SK-N-SH (cell line): ENCODE measurements at regions not wholly inside any gene's neighbourhood (a gene's known extent, or its start where the extent isn't known, plus 50 kb on each side); places are given as distances from the start of the nearest gene placed in this dataset.

Experiments used
- CTCF ChIA-PET: fragments of 300-600, 350-600 bp; formaldehyde crosslinking; extraction: SDS; loops from one replicate; lab custom pipeline; 2021; lab: Yijun Ruan, JAX
- POLR2A ChIA-PET: fragments of 350-600 bp; sonication (Branson Sonifier 250); formaldehyde crosslinking; extraction: SDS; loops from one replicate; lab custom pipeline; 2020; ENCODE audit warnings: antibody characterized with exemption, inconsistent platforms; lab: Yijun Ruan, JAX
- DNase-seq: peaks from one replicate; pipeline ENCODE4 v3.0.0; 2012
- H2AFZ ChIP-seq: fragments of 200-600 bp; sonication (generic); 2 replicates; pipeline ENCODE4 v1.8.1; 2016; ENCODE audit warnings: antibody characterized with exemption, mild to moderate bottlenecking, low read depth
- H3F3A ChIP-seq: fragments of 200-600 bp; sonication (generic); replicated peaks from 2 replicates; pipeline ENCODE3; 2016; ENCODE audit warnings: antibody characterized with exemption, mild to moderate bottlenecking; ENCODE audit not compliant: insufficient read depth
- H3K27ac ChIP-seq, 2 experiments: fragments of 200-500 bp in 1 of 2; fragments of 200-600 bp in 1 of 2; sonication (Bioruptor generic) in 1 of 2; sonication (generic), shearing (Covaris generic) in 1 of 2; 2 replicates each; pipeline versions ENCODE4 v1.5.1 to v1.6.1; 2014 to 2016; ENCODE audit warnings: low read depth in 2 of 2, inconsistent platforms in 1 of 2, low read length in 1 of 2, mild to moderate bottlenecking in 1 of 2, mixed read lengths in 1 of 2
- H3K27me3 ChIP-seq: fragments of 200-600 bp; sonication (generic), shearing (Covaris generic); 2 replicates; pipeline ENCODE4 v1.6.1; 2016; ENCODE audit warnings: mixed run types; ENCODE audit not compliant: insufficient read depth
- H3K36me3 ChIP-seq, 2 experiments: fragments of 200-500 bp in 1 of 2; fragments of 200-600 bp in 1 of 2; sonication (Bioruptor generic) in 1 of 2; sonication (generic) in 1 of 2; replicated peaks in 1 of 2; 2 replicates each; pipeline versions ENCODE3 to v1.5.1; 2014 to 2016; ENCODE audit warnings: low read length in 1 of 2, mild to moderate bottlenecking in 1 of 2; ENCODE audit not compliant: insufficient read depth in 2 of 2, control insufficient read depth in 1 of 2
- H3K4me1 ChIP-seq, 2 experiments: fragments of 200-500 bp in 1 of 2; fragments of 200-600 bp in 1 of 2; sonication (Bioruptor generic) in 1 of 2; sonication (generic), shearing (Covaris generic) in 1 of 2; 2 replicates each; pipeline versions ENCODE4 v1.5.1 to v1.6.1; 2014 to 2016; ENCODE audit warnings: low read depth in 1 of 2, low read length in 1 of 2, mixed run types in 1 of 2; ENCODE audit not compliant: insufficient read depth in 2 of 2, control insufficient read depth in 1 of 2
- H3K4me2 ChIP-seq: fragments of 200-600 bp; sonication (generic), shearing (Covaris generic); 2 replicates; pipeline ENCODE4 v1.6.1; 2017; ENCODE audit warnings: mixed run types
- H3K4me3 ChIP-seq, 2 experiments: fragments of 200-500 bp in 1 of 2; fragments of 200-600 bp in 1 of 2; sonication (Bioruptor generic) in 1 of 2; sonication (generic), shearing (Covaris generic) in 1 of 2; 2 replicates each; pipeline versions ENCODE4 v1.5.1 to v1.8.1; 2014 to 2016; ENCODE audit warnings: low read depth in 2 of 2, inconsistent platforms in 1 of 2, low read length in 1 of 2, mild to moderate bottlenecking in 1 of 2, mixed read lengths in 1 of 2, moderate library complexity in 1 of 2
- H3K79me2 ChIP-seq: fragments of 200-600 bp; sonication (generic); 2 replicates; pipeline ENCODE4 v1.8.1; 2017; ENCODE audit warnings: mild to moderate bottlenecking; ENCODE audit not compliant: insufficient read depth
- H3K9ac ChIP-seq: fragments of 200-600 bp; sonication (generic); 2 replicates; pipeline ENCODE4 v1.6.1; 2017; ENCODE audit warnings: mixed run types
- H3K9me2 ChIP-seq: fragments of 200-600 bp; sonication (generic); 2 replicates; pipeline ENCODE4 v1.6.1; 2017; ENCODE audit warnings: mixed run types
- H3K9me3 ChIP-seq: fragments of 200-600 bp; sonication (generic); 2 replicates; pipeline ENCODE4 v1.6.1; 2017; ENCODE audit warnings: mixed run types, mild to moderate bottlenecking, moderate library complexity
- H4K20me1 ChIP-seq: fragments of 200-600 bp; sonication (generic); 2 replicates; pipeline ENCODE4 v1.6.1; 2017; ENCODE audit warnings: mild to moderate bottlenecking, mixed run types; ENCODE audit not compliant: insufficient read depth
- CHD2 ChIP-seq: fragments of 150-350 bp; IDR thresholded peaks from 2 replicates; pipeline ENCODE4 v1.6.1; 2018; ENCODE audit warnings: low read length; ENCODE audit not compliant: partially characterized antibody
- CTCF ChIP-seq: fragments of 200-600 bp; sonication (generic); IDR thresholded peaks from 2 replicates; pipeline ENCODE4 v1.6.1; 2017; ENCODE audit warnings: antibody characterized with exemption, mild to moderate bottlenecking, moderate library complexity
- FOSL2 ChIP-seq: IDR thresholded peaks from 2 replicates; pipeline ENCODE4 v1.4.0; 2012; ENCODE audit warnings: low read depth, mild to moderate bottlenecking, moderate library complexity, borderline replicate concordance
- GATA2 ChIP-seq: sonication (generic); formaldehyde crosslinking; IDR thresholded peaks from 2 replicates; pipeline ENCODE4 v1.5.0; 2020; ENCODE audit warnings: mild to moderate bottlenecking, missing genetic modification reagents
- MAX ChIP-seq: IDR thresholded peaks from 2 replicates; pipeline ENCODE4 v1.4.0; 2012; ENCODE audit warnings: low read depth
- MEF2A ChIP-seq: IDR thresholded peaks from 2 replicates; pipeline ENCODE4 v1.4.0; 2012; ENCODE audit warnings: low read depth, borderline replicate concordance
- MXI1 ChIP-seq: IDR thresholded peaks from 2 replicates; pipeline ENCODE4 v1.6.1; 2012; ENCODE audit warnings: mild to moderate bottlenecking, low read depth, low read length, improper control_type of control experiment
- NRF1 ChIP-seq: IDR thresholded peaks from 2 replicates; pipeline ENCODE4 v1.6.1; 2012; ENCODE audit warnings: low read depth, mild to moderate bottlenecking, low read length
- PBX3 ChIP-seq: IDR thresholded peaks from 2 replicates; pipeline ENCODE4; 2012
- POLR2AphosphoS5 ChIP-seq: IDR thresholded peaks from 2 replicates; pipeline ENCODE4 v1.6.1; 2012; ENCODE audit warnings: low read depth, low read length
- RCOR1 ChIP-seq: fragments of 150-350 bp; IDR thresholded peaks from 2 replicates; pipeline ENCODE4 v1.6.1; 2017; ENCODE audit warnings: antibody characterized with exemption, low read length
- RXRA ChIP-seq: IDR thresholded peaks from 2 replicates; pipeline ENCODE4 v1.4.0; 2012; ENCODE audit warnings: low read depth, mild to moderate bottlenecking, borderline replicate concordance
- SMC3 ChIP-seq: IDR thresholded peaks from 2 replicates; pipeline ENCODE4 v1.6.1; 2012; ENCODE audit warnings: low read depth, low read length, improper control_type of control experiment
- TAF1 ChIP-seq: IDR thresholded peaks from 2 replicates; pipeline ENCODE4 v1.6.1; 2012; ENCODE audit warnings: low read depth, mild to moderate bottlenecking, low read length, moderate library complexity, borderline replicate concordance
- TEAD4 ChIP-seq: IDR thresholded peaks from 2 replicates; pipeline ENCODE4 v1.4.0; 2012; ENCODE audit warnings: mild to moderate bottlenecking, borderline replicate concordance; ENCODE audit not compliant: insufficient read depth
- WGBS: methylation state at CpG from one replicate; pipeline ENCODE4 v1.1.6; 2017; ENCODE audit warnings: low lambda C conversion rate; 5-methylcytosine and 5-hydroxymethylcytosine counted together
- TF ChIP-seq, protein P1 (sequence below): fragments of 150-350 bp; IDR thresholded peaks from 2 replicates; pipeline ENCODE4 v1.6.1; 2017; ENCODE audit warnings: antibody characterized with exemption, low read length, low read depth, borderline replicate concordance
- TF ChIP-seq, protein P2 (sequence below): IDR thresholded peaks from 2 replicates; pipeline ENCODE4 v1.4.0; 2012; ENCODE audit warnings: low read depth, borderline replicate concordance

GRCh38 chr11:112751329-112751728 is 209.9 kb upstream of the NCAM1 start:
- H3K9ac ChIP-seq, result no peak overlapping the region
- H3K27me3 ChIP-seq, result no peaks in the 10 kb centered on the region
- no peaks in the 10 kb centered on the region for H3K9me2 ChIP-seq
- peak; percentile 43 for DNase-seq
- no peaks in the 10 kb centered on the region for H3K9me3 ChIP-seq
- WGBS, result 59% methylated on average over 4 of the region's 4 CpGs
- no peaks in the 10 kb centered on the region for H4K20me1 ChIP-seq
- H3K36me3 ChIP-seq, result no peaks in the 10 kb centered on the region
- TF ChIP-seq MXI1 (no peak), PBX3 (no peak), CHD2 (no peak), SMC3 (no peak), NRF1 (no peak), POLR2AphosphoS5 (no peak), TEAD4 (no peak), MAX (no peak), MEF2A (no peak), GATA2 (CRISPR knock-in tag) (no peak), TAF1 (no peak), RCOR1 (no peak), RXRA (no peak), CTCF (no peak), FOSL2 (no peak)
- TF ChIP-seq, protein P1, sequence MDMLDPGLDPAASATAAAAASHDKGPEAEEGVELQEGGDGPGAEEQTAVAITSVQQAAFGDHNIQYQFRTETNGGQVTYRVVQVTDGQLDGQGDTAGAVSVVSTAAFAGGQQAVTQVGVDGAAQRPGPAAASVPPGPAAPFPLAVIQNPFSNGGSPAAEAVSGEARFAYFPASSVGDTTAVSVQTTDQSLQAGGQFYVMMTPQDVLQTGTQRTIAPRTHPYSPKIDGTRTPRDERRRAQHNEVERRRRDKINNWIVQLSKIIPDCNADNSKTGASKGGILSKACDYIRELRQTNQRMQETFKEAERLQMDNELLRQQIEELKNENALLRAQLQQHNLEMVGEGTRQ, result no peak
- TF ChIP-seq, protein P2, sequence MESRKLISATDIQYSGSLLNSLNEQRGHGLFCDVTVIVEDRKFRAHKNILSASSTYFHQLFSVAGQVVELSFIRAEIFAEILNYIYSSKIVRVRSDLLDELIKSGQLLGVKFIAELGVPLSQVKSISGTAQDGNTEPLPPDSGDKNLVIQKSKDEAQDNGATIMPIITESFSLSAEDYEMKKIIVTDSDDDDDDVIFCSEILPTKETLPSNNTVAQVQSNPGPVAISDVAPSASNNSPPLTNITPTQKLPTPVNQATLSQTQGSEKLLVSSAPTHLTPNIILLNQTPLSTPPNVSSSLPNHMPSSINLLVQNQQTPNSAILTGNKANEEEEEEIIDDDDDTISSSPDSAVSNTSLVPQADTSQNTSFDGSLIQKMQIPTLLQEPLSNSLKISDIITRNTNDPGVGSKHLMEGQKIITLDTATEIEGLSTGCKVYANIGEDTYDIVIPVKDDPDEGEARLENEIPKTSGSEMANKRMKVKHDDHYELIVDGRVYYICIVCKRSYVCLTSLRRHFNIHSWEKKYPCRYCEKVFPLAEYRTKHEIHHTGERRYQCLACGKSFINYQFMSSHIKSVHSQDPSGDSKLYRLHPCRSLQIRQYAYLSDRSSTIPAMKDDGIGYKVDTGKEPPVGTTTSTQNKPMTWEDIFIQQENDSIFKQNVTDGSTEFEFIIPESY, result no peak
- H3K4me2 ChIP-seq, result no peak overlapping the region
- no peak overlapping the region for H2AFZ ChIP-seq
- ChIA-PET CTCF (no interaction called here), POLR2A (interaction anchor here (0.7 kb wide), 1 partner anchor 26 kb away, joined by 3 read pairs; no protein-coding TSS in a partner anchor)
- peaks cover 0 to 23% of the 10 kb centered on the region in 2 experiments; a peak in 1 of 4 replicates for H3K4me1 ChIP-seq
- no peaks in the 10 kb centered on the region for H3F3A ChIP-seq
- H3K79me2 ChIP-seq, result no peaks in the 10 kb centered on the region
- no peak overlapping the region for H3K4me3 ChIP-seq
- peak overlapping the region in 1 of 2 experiments; percentile 28; a peak in 1 of 4 replicates for H3K27ac ChIP-seq
